Activated CD8-positive, alpha-beta memory T cell treated with anti-CD3 and anti-CD28 coated beads for 24 hours (primary cell): ENCODE measurements at regions not wholly inside any gene's neighbourhood (a gene's known extent, or its start where the extent isn't known, plus 50 kb on each side); places are given as distances from the start of the nearest gene placed in this dataset.
A peak's percentile ranks its signal among the peaks of the same experiment; 100 is the strongest.
"Not testable (repeated sequence)": the region's sequence is repeated elsewhere in the genome, so short reads cannot be mapped to it uniquely, and the experiment has no call there.

ENCODE experiments used
- DNase-seq: peaks from one replicate; pipeline ENCODE4 v3.0.0-alpha.2; 2020

DNA sequence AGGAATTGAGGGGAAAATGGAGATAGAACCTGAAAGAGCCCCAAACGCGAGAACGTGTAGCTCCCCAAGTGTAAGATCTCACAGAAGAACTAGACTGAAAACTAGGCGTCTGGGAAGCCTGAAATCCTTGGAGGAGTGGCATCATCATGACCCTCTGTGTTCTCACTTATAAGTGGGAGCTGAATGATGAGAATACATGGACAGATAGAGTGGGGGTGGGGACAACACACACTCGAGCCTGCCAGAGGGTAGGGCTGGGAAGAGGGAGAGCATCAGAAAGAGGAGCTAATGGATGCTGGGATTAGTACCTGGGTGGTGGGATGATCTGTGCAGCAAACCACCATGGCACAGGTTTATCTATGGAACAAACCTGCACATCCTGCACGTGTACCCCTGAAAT is 258.7 kb upstream of the NOTCH2NLA start:
- not testable (repeated sequence) for DNase-seq

DNA sequence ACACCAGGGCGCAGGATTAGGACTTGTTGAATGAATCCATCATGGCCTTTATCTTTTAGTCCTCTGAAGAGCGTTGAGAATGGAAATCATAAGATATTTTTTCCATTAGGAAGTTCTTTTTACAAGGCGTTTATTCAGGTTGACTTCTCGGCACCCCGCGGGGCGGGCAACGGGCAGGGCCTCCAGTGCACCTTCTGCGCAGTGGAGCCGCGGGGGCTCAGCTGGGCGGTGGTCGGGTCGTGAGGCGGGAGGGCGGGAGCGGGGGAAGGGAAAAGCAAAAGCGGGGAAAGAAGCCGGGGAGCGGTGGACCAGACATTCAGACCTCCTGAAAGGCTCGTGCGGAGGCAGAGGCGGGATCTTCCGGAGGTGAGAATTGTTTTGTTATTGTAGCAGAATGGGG is 258.3 kb upstream of the NOTCH2NLA start:
- not testable (repeated sequence) for DNase-seq

DNA sequence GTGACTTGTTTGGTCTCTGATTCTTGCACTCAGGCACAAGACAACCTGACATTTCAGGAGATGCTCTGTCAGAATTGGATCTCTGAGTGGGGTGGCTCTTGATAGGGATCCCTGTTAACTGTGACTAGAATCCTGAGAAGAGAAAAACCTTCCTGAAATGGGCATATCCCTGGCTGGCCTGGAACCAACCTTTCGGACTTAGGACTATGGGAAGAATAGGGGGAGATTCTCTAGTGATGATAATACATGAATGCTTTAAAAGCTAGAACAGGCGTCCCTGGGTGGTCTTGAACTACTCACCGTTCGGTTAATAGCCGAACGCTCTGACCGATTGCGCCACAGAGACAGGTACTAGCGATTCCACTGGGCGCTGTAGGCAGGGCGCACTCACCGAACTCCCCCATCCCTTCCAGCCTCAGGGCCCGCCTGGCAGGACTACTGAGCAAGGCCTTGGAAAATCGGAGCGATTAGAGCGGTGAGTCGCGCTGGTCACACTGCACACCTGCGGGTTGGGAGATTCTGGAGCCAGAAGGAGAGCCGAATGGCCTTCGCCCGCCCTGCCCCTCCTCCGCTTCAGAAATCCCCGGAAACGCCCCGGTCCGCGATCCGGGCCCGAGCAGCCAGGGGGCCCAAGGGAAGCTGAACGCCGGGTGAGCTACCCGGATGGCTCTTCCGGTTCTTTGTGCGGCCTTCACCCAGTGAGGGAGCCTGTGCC is 257.6 kb upstream of the NOTCH2NLA start:
- not testable (repeated sequence) for DNase-seq

DNA sequence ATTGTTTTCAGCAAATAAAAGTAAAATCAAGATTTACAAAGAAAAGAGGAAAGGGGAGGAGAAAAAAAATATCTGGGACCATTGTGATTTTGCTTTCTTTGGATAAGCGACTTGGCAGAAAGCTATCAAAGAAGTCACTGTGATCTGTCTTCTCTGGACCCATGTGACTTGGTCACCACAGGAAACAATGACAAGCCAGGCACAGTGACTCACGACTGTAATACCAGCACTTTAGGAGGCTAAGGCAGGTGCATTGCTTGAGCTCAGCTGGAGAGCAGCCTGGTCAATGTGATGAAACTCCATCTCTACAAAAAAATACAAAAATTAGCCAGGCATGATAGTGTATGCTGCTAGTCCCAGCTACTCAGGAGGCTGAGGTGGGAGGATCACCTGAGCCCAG is 255.4 kb upstream of the NOTCH2NLA start:
- DNase-seq = not testable (repeated sequence)

DNA sequence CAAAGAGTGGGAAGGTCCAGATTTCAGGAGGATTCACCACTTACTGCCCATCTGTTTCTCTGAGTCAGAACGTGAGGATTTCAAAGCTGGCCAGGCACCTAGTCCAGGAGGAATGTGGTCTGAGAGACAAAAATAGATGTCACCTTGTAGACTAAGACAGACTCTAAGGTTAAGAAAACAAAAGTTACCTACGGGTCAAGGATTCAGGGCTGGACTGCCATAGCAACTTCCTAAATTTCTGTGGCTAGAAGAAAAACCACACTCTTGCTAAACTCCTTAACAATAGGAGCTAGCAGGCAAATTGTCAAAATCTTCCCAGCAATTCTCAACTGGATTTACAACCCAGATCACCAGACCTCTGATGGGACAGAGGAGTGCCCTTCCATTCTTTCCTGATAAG is 250.4 kb upstream of the NOTCH2NLA start:
- not testable (repeated sequence) for DNase-seq

DNA sequence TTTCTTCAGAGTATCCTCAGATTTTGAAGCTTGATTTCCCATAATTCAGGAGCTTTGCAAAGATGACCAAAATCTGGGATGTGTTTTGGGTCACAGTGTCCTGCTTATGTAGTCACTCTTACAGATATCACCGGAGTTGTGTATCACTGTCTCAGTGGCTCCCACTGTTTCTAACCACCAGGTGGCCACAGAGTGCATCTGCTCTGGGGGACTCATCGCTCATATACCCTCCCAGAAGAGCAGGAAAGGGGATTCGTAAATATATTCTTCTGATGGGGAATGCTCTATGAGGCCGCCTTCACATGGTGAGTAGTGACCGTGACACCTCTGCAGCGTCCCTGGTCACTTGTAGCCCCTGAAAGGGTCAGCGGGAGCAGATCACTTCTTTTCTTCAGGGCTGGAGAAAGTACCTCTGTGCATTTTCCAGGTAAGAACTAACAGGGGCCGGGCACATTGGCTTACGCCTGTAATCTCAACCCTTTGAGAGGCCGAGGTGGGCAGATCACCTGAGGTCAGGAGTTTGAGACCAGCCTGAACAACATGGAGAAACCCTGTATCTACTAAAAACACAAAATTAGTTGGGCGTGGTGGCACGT is 249.4 kb upstream of the NOTCH2NLA start:
- DNase-seq = peak; percentile 60

DNA sequence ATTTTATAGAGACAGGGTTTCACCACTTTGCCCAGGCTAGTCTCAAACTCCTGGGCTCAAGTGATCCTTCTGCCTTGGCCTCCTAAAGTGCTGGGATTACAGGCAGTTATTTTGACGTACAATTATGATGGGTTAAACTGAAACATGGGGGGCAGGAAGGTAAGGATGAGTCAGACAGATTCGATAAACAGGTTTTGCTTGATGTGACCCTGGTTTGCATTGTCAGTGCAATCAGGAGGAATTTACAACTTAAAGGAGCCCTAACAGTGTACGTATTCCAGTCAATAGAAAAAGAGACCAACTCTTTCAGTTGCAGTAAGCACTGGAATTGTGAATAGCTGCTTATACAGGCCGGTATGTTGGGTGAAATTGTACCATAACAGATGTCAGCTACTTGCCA is 246.3 kb upstream of the NOTCH2NLA start:
- DNase-seq = not testable (repeated sequence)

DNA sequence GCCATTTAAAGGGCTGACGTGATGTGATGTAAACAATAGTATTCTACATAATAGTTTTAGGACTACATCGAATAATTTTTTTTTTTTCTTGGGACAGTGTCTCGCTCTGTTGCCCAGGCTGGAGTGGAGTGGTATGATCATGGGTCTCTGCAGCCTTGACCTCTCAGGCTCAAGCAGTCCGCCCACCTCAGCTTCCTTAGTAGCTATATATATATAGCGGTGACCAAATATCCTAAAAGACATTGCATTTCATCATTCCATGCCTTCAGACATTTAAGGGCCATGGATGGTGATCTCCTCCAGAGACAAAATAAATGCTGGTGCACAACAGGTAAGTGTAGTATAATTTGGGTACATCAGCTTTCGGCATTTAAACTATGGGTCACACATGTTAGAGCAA is 245.4 kb upstream of the NOTCH2NLA start:
- DNase-seq = not testable (repeated sequence)

DNA sequence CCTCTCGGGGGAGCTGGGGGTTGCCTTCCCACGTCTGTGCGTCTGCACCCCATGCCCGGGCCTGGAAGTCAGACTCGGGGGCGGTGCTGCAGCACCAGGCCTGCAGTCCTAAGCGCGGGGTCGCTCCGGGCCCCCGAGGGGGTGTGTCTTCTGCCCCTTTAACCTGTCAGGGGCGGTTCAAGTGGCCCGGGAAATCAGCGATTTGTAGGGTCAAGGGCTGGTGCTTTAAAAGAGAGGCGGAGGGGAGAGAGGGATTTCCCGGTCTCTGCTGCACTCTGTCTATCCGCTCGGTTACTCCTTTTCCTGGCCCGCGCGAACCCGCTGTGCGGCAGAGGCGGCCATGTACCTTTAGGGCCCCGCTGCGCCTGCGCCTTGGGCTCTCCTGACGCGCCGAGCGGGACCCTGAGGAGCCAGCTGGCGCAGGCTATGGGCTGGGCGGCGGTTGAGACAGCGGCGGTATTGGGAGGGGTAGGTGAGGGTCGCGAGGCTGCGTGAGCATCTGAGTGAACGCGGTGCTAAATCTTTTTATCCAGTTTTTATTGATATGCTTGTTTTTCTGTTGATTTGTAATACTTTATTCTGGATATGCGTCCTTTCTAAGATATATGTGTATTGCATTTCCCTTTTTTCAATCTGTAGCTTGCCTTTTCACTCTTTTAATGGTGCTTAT is 243.5 kb upstream of the NOTCH2NLA start:
- peak; percentile 90 for DNase-seq

DNA sequence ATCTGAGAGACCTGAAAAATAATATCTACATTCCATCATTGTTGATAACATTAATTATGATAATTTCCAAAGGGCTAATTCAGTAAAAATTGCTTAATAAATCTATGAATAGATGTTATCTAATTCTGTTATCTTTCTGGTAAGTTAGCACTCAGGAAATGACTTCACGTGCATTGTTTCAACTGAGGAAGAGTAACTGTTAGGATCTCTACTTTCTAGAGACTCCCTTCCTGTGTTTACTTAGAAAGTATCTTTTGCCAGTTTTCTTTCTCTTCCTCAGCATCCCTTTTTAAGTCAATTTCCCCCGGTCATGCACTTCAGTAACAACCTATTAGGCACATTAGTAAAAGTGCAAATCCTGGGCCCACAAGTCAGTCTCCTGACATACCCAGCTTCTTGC is 231.1 kb upstream of the NOTCH2NLA start:
- DNase-seq = not testable (repeated sequence)

DNA sequence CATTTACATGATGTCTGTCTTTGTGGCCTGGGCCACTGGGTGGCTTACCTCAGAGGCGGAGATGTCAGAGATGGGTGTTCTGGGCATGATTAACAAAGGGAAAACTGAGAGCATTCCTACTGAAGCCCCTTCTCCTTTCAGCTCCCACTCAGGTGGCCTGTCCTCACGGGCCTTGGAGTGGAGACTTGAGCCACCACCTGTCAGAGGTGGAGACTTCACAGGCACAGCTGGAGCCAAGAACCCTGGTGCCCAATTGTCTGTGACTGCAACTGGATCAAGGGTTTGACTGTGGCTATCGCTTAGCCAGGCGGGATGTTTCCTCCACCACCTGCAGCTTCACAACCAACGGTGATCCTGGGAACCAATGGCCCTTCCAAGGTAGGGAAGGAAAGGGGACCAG is 230.5 kb upstream of the NOTCH2NLA start:
- DNase-seq = not testable (repeated sequence)

DNA sequence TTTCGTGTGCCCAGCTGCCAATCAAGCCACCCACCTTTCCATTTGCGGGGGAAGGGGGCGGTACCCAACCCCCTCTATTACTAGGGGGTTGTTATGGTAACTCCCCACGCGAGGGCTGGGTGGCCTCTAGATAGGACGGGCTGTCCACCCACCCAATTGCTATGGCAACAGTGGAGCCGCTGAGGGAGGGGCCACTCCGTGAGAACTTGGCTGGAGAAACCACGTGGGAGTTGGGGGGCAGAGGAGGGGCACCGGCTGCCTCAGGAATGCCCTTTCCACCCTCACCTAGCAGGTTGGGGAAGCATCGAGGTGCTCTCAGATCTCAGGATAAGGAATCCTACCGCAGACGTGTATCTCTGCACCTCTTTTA is 220.0 kb upstream of the NOTCH2NLA start:
- DNase-seq = not testable (repeated sequence)

DNA sequence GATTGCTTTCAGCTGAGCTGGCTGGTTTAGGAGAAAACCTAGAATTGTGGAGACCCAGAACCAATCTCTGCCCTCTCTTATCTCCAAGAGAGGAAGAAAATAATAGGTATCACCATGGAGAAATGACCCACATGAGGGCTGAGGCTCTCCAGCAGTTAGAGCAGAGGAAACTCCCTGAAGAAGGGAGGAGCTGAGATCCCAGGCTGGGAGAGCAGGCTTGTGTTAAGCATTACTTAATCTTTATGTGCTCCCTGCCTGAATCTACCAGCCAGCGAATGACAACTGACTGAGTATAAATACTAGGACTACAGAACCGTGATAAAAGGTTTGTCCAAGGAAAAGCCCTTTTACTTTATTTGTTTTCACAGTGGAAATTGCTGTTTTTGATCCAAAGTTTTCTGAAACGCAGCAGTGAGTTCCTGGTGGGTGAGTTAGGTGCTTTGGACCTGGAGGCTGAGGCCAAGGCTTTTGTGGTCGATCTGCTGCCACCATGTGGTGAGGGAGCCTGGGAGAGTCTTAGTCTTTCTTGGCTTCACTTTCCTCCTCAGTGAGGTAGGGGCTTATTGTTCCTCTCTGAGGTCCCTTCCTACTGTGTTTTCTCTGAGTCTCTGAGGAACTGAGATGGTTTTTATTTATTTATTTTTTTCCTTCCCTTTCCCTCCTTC is 219.5 kb upstream of the NOTCH2NLA start:
- peak; percentile 75 for DNase-seq

DNA sequence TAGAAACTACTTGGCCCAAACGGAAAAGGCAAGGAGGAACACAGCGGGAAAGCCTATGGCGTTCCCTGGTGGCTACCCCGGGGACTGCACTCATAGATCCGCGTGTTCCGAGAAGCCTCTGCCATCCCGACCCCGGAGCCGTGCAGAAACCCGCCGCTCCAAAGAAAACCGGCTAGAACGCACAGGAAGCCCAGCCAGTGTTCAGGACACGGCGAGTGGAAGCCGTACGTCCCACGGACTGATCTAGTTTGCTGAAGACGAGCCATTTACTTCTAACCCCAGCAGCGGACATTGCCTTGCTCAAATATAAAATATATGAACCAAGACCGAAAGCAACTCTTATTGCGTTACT is 215.0 kb upstream of the NOTCH2NLA start:
- peak; percentile 85 for DNase-seq

DNA sequence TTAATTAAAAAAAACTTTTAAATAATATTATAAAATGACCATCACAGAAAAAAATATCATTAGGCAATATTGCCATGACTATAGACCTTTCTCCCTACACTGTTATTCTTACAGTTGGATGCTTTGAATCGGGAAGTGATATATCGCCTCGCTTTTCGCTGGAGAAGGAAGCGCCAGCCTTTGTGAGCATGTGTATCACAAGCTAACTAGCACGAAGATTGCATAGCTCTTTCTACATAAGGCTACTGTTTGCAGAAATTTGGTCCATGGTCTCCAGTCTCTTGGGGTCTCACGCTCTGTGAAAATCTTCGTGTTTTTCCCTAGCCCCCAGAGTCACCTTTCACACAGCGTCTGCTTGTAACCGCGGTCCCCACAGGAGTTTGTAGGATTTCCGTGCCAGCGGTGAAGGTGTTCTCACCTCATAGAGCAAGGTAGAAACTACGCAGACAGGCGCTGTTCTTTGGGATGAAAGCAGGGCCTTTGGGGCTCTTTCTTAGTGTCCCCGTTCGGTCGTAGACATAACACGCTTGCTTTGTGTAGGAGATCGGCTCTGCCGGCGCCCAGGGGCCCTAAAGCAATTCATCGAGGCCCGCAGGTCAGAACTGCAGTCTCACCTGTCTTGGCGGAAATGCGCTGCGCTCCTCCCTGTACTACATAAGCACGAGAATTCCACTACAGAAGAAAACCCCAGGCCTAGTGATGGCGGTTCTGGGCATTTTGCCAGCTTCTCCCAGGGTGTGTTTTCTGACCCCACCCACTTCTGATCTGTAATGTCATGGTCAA is 214.5 kb upstream of the NOTCH2NLA start:
- DNase-seq = peak; percentile 59

DNA sequence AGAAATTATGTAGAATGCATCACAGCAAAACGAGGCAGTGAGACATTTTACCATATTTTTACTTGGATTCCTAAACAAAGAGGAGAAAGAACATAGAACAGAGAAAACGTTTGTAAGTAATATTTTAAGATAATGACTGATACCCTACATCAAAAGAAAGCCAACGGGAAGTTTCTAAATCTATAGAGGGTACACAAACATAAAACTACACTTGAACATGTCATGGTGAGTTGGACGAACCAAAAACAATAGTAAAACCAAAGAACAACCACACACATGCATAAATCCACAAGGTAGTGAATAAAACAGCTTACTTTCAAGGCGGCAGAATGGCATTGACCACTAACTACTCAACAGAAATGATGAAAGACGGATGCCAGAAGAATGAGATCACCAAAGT is 209.7 kb upstream of the NOTCH2NLA start:
- not testable (repeated sequence) for DNase-seq

DNA sequence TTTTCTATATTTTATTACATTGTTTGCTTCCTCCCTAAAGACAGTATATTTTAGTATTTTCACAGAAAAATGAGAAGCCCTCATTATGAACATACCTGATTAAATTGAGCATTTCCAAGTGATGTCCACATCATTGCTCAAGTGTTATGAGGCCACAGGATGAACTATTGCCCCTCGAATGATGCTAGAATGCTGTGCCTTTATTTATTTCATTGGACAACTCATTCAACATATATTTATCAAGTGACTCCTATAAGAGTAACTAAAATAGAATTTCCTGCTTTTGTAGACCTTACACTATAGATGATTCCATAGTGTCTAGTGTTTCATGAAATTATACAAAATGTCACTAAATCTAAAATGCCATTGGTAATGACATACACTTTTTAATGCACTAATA is 187.8 kb upstream of the NOTCH2NLA start:
- not testable (repeated sequence) for DNase-seq

DNA sequence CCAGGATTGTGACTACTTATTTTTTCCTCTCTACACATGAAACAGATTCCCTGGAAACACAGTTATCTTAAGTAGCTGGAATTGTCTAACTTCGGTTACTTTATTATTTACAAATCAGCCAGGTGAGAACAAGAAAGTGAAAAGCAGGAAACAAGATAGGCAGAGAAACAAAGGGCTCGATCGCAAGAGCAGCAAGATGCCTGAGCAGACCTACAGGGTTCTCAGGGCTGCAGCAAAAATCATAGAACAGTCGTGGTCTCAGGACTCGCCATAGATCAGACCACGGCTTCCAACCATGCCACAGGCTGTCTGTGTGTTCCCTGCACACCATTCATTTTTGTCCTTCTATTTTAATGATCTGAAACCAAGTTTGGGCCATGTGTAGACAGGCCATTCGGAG is 186.2 kb upstream of the NOTCH2NLA start:
- not testable (repeated sequence) for DNase-seq

DNA sequence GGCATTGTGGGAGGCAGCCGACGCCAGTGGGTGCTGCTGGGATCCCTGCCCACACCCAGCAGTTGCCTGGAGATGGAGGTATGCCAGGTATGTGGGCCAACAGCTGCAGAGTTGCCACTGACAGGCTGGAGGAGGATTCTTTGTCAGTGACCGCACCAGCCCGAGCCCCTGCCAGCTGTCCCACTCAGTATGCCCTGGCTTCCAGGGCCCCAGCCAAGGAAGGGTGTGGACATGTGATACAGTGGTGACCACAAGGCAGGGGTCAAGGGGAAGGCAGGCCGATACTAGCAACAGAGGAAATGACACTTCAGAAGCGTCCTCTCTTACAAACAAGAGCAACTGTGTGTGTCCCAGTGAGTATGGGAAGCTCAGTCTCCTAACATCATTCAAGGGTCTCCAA is 185.1 kb upstream of the NOTCH2NLA start:
- DNase-seq = not testable (repeated sequence)

DNA sequence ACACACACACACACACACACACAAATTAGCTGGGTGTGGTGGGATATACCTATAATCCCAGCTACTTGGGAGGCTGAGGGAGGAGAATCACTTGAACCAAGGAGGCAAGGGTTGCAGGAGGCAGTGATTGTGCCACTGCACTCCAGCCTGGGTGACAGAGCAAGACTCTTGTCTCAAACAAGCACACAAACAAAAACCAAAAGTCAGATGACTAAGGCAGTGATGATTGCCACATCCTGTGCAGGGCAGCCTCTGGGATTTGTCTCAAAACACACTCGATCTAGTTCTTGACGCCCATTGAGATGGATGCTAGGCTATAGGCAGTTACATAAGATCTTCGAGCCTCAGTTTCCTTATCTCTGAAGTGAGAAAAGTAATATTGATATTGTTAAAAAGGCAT is 183.1 kb upstream of the NOTCH2NLA start:
- DNase-seq = not testable (repeated sequence)

DNA sequence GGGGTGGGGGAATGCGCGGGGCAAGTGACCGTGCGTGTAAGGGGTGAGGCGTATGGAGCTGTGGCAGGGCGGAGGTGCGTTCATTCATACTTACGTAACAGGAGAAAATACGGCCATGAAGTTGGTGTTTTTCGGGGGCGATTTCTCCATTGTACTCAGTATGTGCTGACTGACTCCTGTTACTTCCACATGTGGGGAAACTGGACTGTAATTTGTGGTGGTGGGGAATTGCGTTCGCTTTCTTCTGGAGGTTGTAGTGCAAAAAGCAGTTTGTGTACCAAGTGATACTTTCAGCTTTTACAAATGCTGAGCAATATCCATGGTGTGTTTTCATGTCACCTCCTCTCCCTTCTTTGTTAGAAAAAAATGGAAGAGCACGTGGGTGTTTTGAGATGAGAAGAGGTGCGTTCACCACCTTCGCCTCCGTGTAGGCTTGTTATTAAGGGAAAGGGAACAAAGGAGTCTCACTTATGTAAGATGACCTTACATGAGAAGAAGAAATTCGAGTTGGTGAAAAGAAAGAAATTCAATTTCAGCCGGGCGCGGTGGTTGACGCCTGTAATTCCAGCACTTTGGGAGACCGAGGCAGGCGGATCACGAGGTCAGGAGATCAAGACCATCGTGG is 181.1 kb upstream of the NOTCH2NLA start:
- not testable (repeated sequence) for DNase-seq

DNA sequence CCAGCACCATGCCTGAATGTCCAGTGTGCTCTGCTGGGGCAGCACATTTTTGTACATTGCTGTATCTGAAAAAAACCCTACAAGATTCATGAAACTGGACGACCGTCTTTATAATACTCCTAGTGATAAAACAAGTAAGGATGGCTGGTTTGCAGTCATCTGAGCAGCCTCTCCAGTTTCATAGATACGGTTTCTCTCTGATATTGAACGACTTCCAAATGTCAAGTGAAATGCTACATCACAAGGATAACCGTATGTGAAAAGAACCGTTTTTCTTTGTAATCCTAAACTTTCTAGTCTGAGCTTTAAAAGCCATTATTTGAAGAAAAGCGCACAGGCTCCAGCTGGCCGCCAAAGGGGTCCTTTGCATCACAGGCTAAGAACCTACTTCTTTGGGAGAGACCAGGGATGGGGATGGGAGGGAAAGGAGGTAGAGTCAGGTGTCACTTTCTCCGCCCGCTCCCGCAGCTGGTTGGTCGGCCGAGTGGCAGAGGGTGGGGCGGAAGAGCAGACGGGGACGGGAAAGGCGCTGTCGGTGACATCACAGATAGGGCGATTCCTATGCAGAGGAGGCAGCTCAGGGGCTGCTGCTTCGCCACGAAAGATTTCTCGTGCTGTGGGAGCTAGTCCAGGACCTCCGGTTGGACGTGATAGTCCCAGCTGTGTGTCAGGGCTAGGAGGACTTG is 180.4 kb upstream of the NOTCH2NLA start:
- DNase-seq = not testable (repeated sequence)
